ENCODE measurements at regions not wholly inside any gene's neighbourhood (a gene's known extent, or its start where the extent isn't known, plus 50 kb on each side); places are given as distances from the start of the nearest gene placed in this dataset.

GRCh38 chr17:70353408-70354092, 184.2 kb downstream of the KCNJ2 start:
- TF ChIP-seq CTCF (conservative IDR thresholded peaks at IDR 0.05; ENCODE audit: low read depth, low read length) (no peak), POLR2A (IDR thresholded peaks at IDR 0.05; ENCODE audit: low read depth, low read length) (no peak), MXI1 (IDR thresholded peaks at IDR 0.05; ENCODE audit: borderline replicate concordance, low read depth, low read length) (no peak), FOS (IDR thresholded peaks at IDR 0.05; ENCODE audit: low read depth, low read length) (no peak), BHLHE40 (IDR thresholded peaks at IDR 0.05; ENCODE audit: low read depth, low read length) (no peak), RFX5 (IDR thresholded peaks at IDR 0.05; ENCODE audit: low read depth, low read length) (no peak), MAFK (IDR thresholded peaks at IDR 0.05; ENCODE audit: low read depth, low read length) (no peak), NFE2L2 (IDR thresholded peaks at IDR 0.05; ENCODE audit: low read depth, low read length) (no peak), RAD21 (IDR thresholded peaks at IDR 0.05; ENCODE audit: low read length) (no peak), CEBPB (IDR thresholded peaks at IDR 0.05; ENCODE audit: low read depth, low read length) (no peak), SMC3 (IDR thresholded peaks at IDR 0.05; ENCODE audit: low read depth, low read length) (no peak), USF2 (IDR thresholded peaks at IDR 0.05; ENCODE audit: low read depth, low read length) (no peak)

Measured in IMR-90 (cell line).